H9 (cell line): ENCODE measurements at regions not wholly inside any gene's neighbourhood (a gene's known extent, or its start where the extent isn't known, plus 50 kb on each side); places are given as distances from the start of the nearest gene placed in this dataset.
A peak's percentile ranks its signal among the peaks of the same experiment; 100 is the strongest.

Source experiments
- DNase-seq: peaks from one replicate; pipeline ENCODE4 v3.0.0-alpha.2; 2017
- H2AFZ ChIP-seq: one replicate; pipeline ENCODE4 v1.6.1; 2013; ENCODE audit warnings: mild to moderate bottlenecking, low read length, control low read depth, moderate library complexity
- H2AK5ac ChIP-seq: 2 replicates; pipeline ENCODE4 v1.6.1; 2013; ENCODE audit warnings: low read length, control low read depth, mixed read lengths; ENCODE audit not compliant: insufficient read length
- H2BK120ac ChIP-seq: one replicate; pipeline ENCODE4 v1.6.1; 2013; ENCODE audit warnings: low read depth, mild to moderate bottlenecking, low read length, control low read depth, inconsistent platforms; ENCODE audit not compliant: poor library complexity, severe bottlenecking
- H2BK12ac ChIP-seq: 2 replicates; pipeline ENCODE4 v1.6.1; 2013; ENCODE audit warnings: low read length, control low read depth, mixed read lengths, low read depth; ENCODE audit not compliant: insufficient read length
- H2BK15ac ChIP-seq: 2 replicates; pipeline ENCODE4 v1.6.1; 2013; ENCODE audit warnings: low read depth, low read length, control low read depth
- H2BK20ac ChIP-seq: one replicate; pipeline ENCODE4 v1.6.1; 2013; ENCODE audit warnings: low read depth, mild to moderate bottlenecking, low read length, control low read depth, inconsistent platforms; ENCODE audit not compliant: poor library complexity, severe bottlenecking
- H2BK5ac ChIP-seq: 2 replicates; pipeline ENCODE4 v1.6.1; 2013; ENCODE audit warnings: low read length, control low read depth, mixed read lengths; ENCODE audit not compliant: insufficient read length
- H3K14ac ChIP-seq: 2 replicates; pipeline ENCODE4 v1.6.1; 2013; ENCODE audit warnings: low read length, control low read depth; ENCODE audit not compliant: insufficient read depth
- H3K18ac ChIP-seq: 2 replicates; pipeline ENCODE4 v1.6.1; 2013; ENCODE audit warnings: low read depth, mild to moderate bottlenecking, mixed read lengths, low read length, control low read depth; ENCODE audit not compliant: insufficient read length
- H3K23ac ChIP-seq: 2 replicates; pipeline ENCODE4 v1.6.1; 2013; ENCODE audit warnings: low read length, control low read depth, mixed read lengths, low read depth; ENCODE audit not compliant: insufficient read length
- H3K23me2 ChIP-seq: 2 replicates; pipeline ENCODE4 v1.6.1; 2013; ENCODE audit warnings: low read depth, mild to moderate bottlenecking, mixed read lengths, low read length, control low read depth; ENCODE audit not compliant: insufficient read length, poor library complexity, severe bottlenecking
- H3K27ac ChIP-seq: 2 replicates; pipeline ENCODE4 v1.5.1; 2013; ENCODE audit warnings: low read length, control low read depth, mixed read lengths, low read depth; ENCODE audit not compliant: insufficient read length
- H3K27me3 ChIP-seq: 2 replicates; pipeline ENCODE4 v1.6.1; 2013; ENCODE audit warnings: low read length, control low read depth, inconsistent platforms; ENCODE audit not compliant: insufficient read depth
- H3K4ac ChIP-seq: 2 replicates; pipeline ENCODE4 v1.6.1; 2013; ENCODE audit warnings: low read depth, mild to moderate bottlenecking, control low read depth, inconsistent platforms, low read length, moderate library complexity
- H3K4me1 ChIP-seq: 2 replicates; pipeline ENCODE4 v1.6.1; 2013; ENCODE audit warnings: low read length, control low read depth, inconsistent platforms; ENCODE audit not compliant: insufficient read depth
- H3K4me2 ChIP-seq: 2 replicates; pipeline ENCODE4 v1.6.1; 2013; ENCODE audit warnings: low read length, control low read depth, mixed read lengths; ENCODE audit not compliant: insufficient read length, insufficient read depth
- H3K56ac ChIP-seq: 2 replicates; pipeline ENCODE4 v1.6.1; 2013; ENCODE audit warnings: low read depth, mild to moderate bottlenecking, mixed read lengths, low read length, control low read depth; ENCODE audit not compliant: insufficient read length
- H3K79me1 ChIP-seq: 2 replicates; pipeline ENCODE4 v1.6.1; 2013; ENCODE audit warnings: low read depth, mild to moderate bottlenecking, moderate library complexity, low read length, control low read depth, inconsistent platforms; ENCODE audit not compliant: insufficient read depth, poor library complexity, severe bottlenecking
- H3K79me2 ChIP-seq: 2 replicates; pipeline ENCODE4 v1.6.1; 2013; ENCODE audit warnings: low read length, control low read depth, inconsistent platforms; ENCODE audit not compliant: insufficient read depth
- H3K9ac ChIP-seq: 2 replicates; pipeline ENCODE4 v1.6.1; 2013; ENCODE audit warnings: low read length, control low read depth, mixed read lengths; ENCODE audit not compliant: insufficient read length; ENCODE audit errors: extremely low read depth
- H3K9me3 ChIP-seq: one replicate; pipeline ENCODE4 v1.6.1; 2013; ENCODE audit warnings: low read depth, low read length, inconsistent platforms; ENCODE audit not compliant: control insufficient read depth
- H3T11ph ChIP-seq: one replicate; pipeline ENCODE4 v1.6.1; 2013; ENCODE audit warnings: mild to moderate bottlenecking, low read length, control low read depth, inconsistent platforms
- H4K20me1 ChIP-seq: one replicate; pipeline ENCODE4 v1.6.1; 2013; ENCODE audit not compliant: control insufficient read depth, insufficient read length, insufficient read depth
- H4K5ac ChIP-seq: 2 replicates; pipeline ENCODE4 v1.6.1; 2013; ENCODE audit warnings: low read depth, mild to moderate bottlenecking, mixed read lengths, low read length, control low read depth; ENCODE audit not compliant: insufficient read length
- H4K8ac ChIP-seq: replicated peaks from 2 replicates; pipeline ENCODE4 v1.6.1; 2013; ENCODE audit warnings: low read length, control low read depth, mixed read lengths, low read depth; ENCODE audit not compliant: insufficient read length
- H4K91ac ChIP-seq: 2 replicates; pipeline ENCODE4 v1.6.1; 2013; ENCODE audit warnings: low read depth, mild to moderate bottlenecking, moderate library complexity, mixed read lengths, low read length, control low read depth; ENCODE audit not compliant: insufficient read length
- H3K27ac Mint-ChIP-seq, 3 experiments: 2 replicates in 2 of 3; 3 replicates in 1 of 3; pipeline ENCODE4 v1.8.0; 2020 to 2021; ENCODE audit warnings: mixed read lengths in 3 of 3, mild to moderate bottlenecking in 1 of 3, moderate library complexity in 1 of 3
- H3K27me3 Mint-ChIP-seq: 2 replicates; pipeline ENCODE4 v1.8.0; 2021; ENCODE audit warnings: low read depth, mild to moderate bottlenecking, moderate library complexity, mixed read lengths
- H3K36me3 Mint-ChIP-seq, 3 experiments: 2 replicates in 2 of 3; 3 replicates in 1 of 3; pipeline ENCODE4 v1.8.0; 2020 to 2021; ENCODE audit warnings: low read depth in 3 of 3, mixed read lengths in 3 of 3; ENCODE audit not compliant: insufficient read depth in 1 of 3
- H3K4me1 Mint-ChIP-seq, 2 experiments: 2 replicates each; pipeline ENCODE4 v1.8.0; 2020; ENCODE audit warnings: mixed read lengths in 2 of 2
- H3K4me3 Mint-ChIP-seq, 2 experiments: 2 replicates in 1 of 2; 3 replicates in 1 of 2; pipeline ENCODE4 v1.8.0; 2020 to 2021; ENCODE audit warnings: mild to moderate bottlenecking in 2 of 2, mixed read lengths in 2 of 2, moderate library complexity in 1 of 2
- H3K9me3 Mint-ChIP-seq, 2 experiments: 2 replicates in 1 of 2; 3 replicates in 1 of 2; pipeline ENCODE4 v1.8.0; 2020; ENCODE audit warnings: mild to moderate bottlenecking in 2 of 2, mixed read lengths in 2 of 2, moderate library complexity in 1 of 2
- WGBS: extraction: QIAGEN DNeasy Blood & Tissue Kit; methylation state at CpG from one replicate; pipeline ENCODE4 v1.1.7; 2013; ENCODE audit warnings: missing lambda C conversion rate, low lambda C conversion rate, mixed read lengths; ENCODE audit not compliant: insufficient read length; ENCODE audit errors: extremely low coverage; 5-methylcytosine and 5-hydroxymethylcytosine counted together
- TF ChIP-seq, protein P1 (sequence below): fragments of 200-600 bp; sonication (generic); conservative IDR thresholded peaks from 3 replicates; pipeline ENCODE4 v1.8.0; 2021; ENCODE audit warnings: antibody characterized with exemption, mild to moderate bottlenecking

GRCh38 chr3:36210840-36211651, 169.3 kb upstream of the STAC start:
- no peaks in the 10 kb centered on the region for H4K20me1 ChIP-seq
- no peak overlapping the region for H2AK5ac ChIP-seq
- H3K27me3 Mint-ChIP-seq = no peaks in the 10 kb centered on the region
- no peak overlapping the region for H3K14ac ChIP-seq
- no peak overlapping the region for H4K5ac ChIP-seq
- DNase-seq = no peak
- no peaks in the 10 kb centered on the region for H3K23me2 ChIP-seq
- no peak overlapping the region for H2BK5ac ChIP-seq
- no peak overlapping the region for H3K4me3 Mint-ChIP-seq
- H3K4ac ChIP-seq = no peak overlapping the region
- H3K56ac ChIP-seq = no peak overlapping the region
- H3K18ac ChIP-seq = no peak overlapping the region
- TF ChIP-seq, protein P1, sequence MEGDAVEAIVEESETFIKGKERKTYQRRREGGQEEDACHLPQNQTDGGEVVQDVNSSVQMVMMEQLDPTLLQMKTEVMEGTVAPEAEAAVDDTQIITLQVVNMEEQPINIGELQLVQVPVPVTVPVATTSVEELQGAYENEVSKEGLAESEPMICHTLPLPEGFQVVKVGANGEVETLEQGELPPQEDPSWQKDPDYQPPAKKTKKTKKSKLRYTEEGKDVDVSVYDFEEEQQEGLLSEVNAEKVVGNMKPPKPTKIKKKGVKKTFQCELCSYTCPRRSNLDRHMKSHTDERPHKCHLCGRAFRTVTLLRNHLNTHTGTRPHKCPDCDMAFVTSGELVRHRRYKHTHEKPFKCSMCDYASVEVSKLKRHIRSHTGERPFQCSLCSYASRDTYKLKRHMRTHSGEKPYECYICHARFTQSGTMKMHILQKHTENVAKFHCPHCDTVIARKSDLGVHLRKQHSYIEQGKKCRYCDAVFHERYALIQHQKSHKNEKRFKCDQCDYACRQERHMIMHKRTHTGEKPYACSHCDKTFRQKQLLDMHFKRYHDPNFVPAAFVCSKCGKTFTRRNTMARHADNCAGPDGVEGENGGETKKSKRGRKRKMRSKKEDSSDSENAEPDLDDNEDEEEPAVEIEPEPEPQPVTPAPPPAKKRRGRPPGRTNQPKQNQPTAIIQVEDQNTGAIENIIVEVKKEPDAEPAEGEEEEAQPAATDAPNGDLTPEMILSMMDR = no peak
- peak overlapping the region in 1 of 3 experiments; percentile 48; a peak in 1 of 7 replicates for H3K27ac Mint-ChIP-seq
- H3K9me3 Mint-ChIP-seq = no peaks in the 10 kb centered on the region; a peak in 1 of 5 replicates
- no peak overlapping the region for H3K9ac ChIP-seq
- H2BK12ac ChIP-seq = no peak overlapping the region
- H3K4me1 Mint-ChIP-seq = peaks cover 18 to 22% of the 10 kb centered on the region in 2 experiments
- no peak overlapping the region for H3K23ac ChIP-seq
- no peaks in the 10 kb centered on the region for H3K79me2 ChIP-seq
- H2BK120ac ChIP-seq = no peak overlapping the region
- no peaks in the 10 kb centered on the region for H3K9me3 ChIP-seq
- H4K91ac ChIP-seq = no peak overlapping the region
- no peaks in the 10 kb centered on the region for H3K36me3 Mint-ChIP-seq
- no peak overlapping the region for H3T11ph ChIP-seq
- no peak overlapping the region for H2AFZ ChIP-seq
- WGBS = no CpG with 5 or more reads among the region's 3 CpGs
- no peak overlapping the region for H3K27ac ChIP-seq
- H2BK20ac ChIP-seq = no peak overlapping the region
- no peak overlapping the region for H3K4me2 ChIP-seq
- no peaks in the 10 kb centered on the region for H3K79me1 ChIP-seq
- no peaks in the 10 kb centered on the region for H3K27me3 ChIP-seq
- no peak overlapping the region for H4K8ac ChIP-seq
- no peaks in the 10 kb centered on the region for H3K4me1 ChIP-seq
- H2BK15ac ChIP-seq = no peak overlapping the region
